Endothelial cell of umbilical vein (primary cell): ENCODE measurements at regions not wholly inside any gene's neighbourhood (a gene's known extent, or its start where the extent isn't known, plus 50 kb on each side); places are given as distances from the start of the nearest gene placed in this dataset.

ENCODE experiments used
- BruUV-seq: library from RNA; stranded (reverse); fragments of 400-500 nt; replicated peaks from 2 replicates; lab custom pipeline; 2021; lab: Mats Ljungman, UMichigan
- CTCF ChIA-PET: fragments of 300-600, 350-600 bp; sonication (Branson Sonifier 250); formaldehyde crosslinking; loops from one replicate; lab custom pipeline; 2021; ENCODE audit warnings: antibody characterized with exemption, inconsistent platforms; lab: Charles Lee
- POLR2A ChIA-PET: fragments of 300-600, 350-600 bp; sonication (Branson Sonifier 250); formaldehyde crosslinking; loops from one replicate; lab custom pipeline; 2021; ENCODE audit warnings: antibody characterized with exemption, inconsistent platforms; lab: Charles Lee
- DNase-seq: peaks from one replicate; pipeline ENCODE4 v3.0.0-alpha.2; 2011; ENCODE audit warnings: low read depth, low spot score
- FAIRE-seq: peaks from 2 replicates; lab custom pipeline; 2011; peaks lifted over from hg19 to GRCh38; lab: Jason Lieb, UNC
- H2AFZ ChIP-seq: 2 replicates; pipeline ENCODE4 v1.6.0; 2012; ENCODE audit warnings: low read depth, low read length, control low read depth, inconsistent platforms
- H3K27ac ChIP-seq: 2 replicates; pipeline ENCODE4 v1.5.1; 2011; ENCODE audit warnings: low read depth, mild to moderate bottlenecking, control low read depth, low read length, moderate library complexity; ENCODE audit not compliant: insufficient read depth
- H3K27me3 ChIP-seq, 2 experiments: 2 replicates each; pipeline versions ENCODE4 v1.6.0 to v1.6.1; 2011; ENCODE audit warnings: low read length in 2 of 2, mixed read lengths in 1 of 2; ENCODE audit not compliant: control insufficient read depth in 2 of 2, insufficient read depth in 2 of 2
- H3K36me3 ChIP-seq, 2 experiments: 2 replicates in 1 of 2; 3 replicates in 1 of 2; pipeline ENCODE4 v1.5.1; 2011; ENCODE audit warnings: low read length in 2 of 2, mild to moderate bottlenecking in 1 of 2, moderate library complexity in 1 of 2; ENCODE audit not compliant: control insufficient read depth in 2 of 2, insufficient read depth in 2 of 2; ENCODE audit errors: extremely low read depth in 1 of 2
- H3K4me1 ChIP-seq: 3 replicates; pipeline ENCODE4 v1.5.1; 2011; ENCODE audit warnings: mild to moderate bottlenecking, low read length; ENCODE audit not compliant: control insufficient read depth, insufficient read depth; ENCODE audit errors: extremely low read depth
- H3K4me2 ChIP-seq: 2 replicates; pipeline ENCODE4 v1.6.1; 2011; ENCODE audit warnings: low read length, control low read depth, mixed read lengths; ENCODE audit not compliant: insufficient read depth
- H3K4me3 ChIP-seq, 3 experiments: fragments of 200-600 bp in 1 of 3; sonication (generic), shearing (Covaris generic) in 1 of 3; replicated peaks in 1 of 3; 2 replicates each; pipeline ENCODE4 v1.5.1; 2011 to 2016; ENCODE audit warnings: control low read depth in 3 of 3, low read length in 3 of 3, mild to moderate bottlenecking in 2 of 3, inconsistent platforms in 1 of 3, low read depth in 1 of 3, moderate library complexity in 1 of 3; ENCODE audit not compliant: insufficient read depth in 1 of 3
- H3K79me2 ChIP-seq: 2 replicates; pipeline ENCODE4 v1.6.0; 2012; ENCODE audit warnings: low read length, inconsistent platforms; ENCODE audit not compliant: control insufficient read depth, insufficient read depth
- H3K9ac ChIP-seq: replicated peaks from 2 replicates; pipeline ENCODE3; 2011; ENCODE audit warnings: low read length, control low read depth; ENCODE audit not compliant: insufficient read depth; ENCODE audit errors: extremely low read depth
- H3K9me1 ChIP-seq: replicated peaks from 3 replicates; pipeline ENCODE4 v1.6.0; 2011; ENCODE audit warnings: mild to moderate bottlenecking, low read length; ENCODE audit not compliant: control insufficient read depth, insufficient read depth; ENCODE audit errors: extremely low read depth
- H3K9me3 ChIP-seq: replicated peaks from 2 replicates; pipeline ENCODE4 v1.5.1; 2012; ENCODE audit warnings: low read length, inconsistent platforms; ENCODE audit not compliant: control insufficient read depth, insufficient read depth
- H4K20me1 ChIP-seq: replicated peaks from 2 replicates; pipeline ENCODE3; 2011; ENCODE audit warnings: mild to moderate bottlenecking, low read length; ENCODE audit not compliant: control insufficient read depth, insufficient read depth; ENCODE audit errors: extremely low read depth
- CTCF ChIP-seq, 2 donors: IDR thresholded peaks; 1 replicate in 1 of 2; 2 replicates in 1 of 2; pipeline ENCODE4 v1.5.1; 2011; ENCODE audit warnings: low read length in 2 of 2, mild to moderate bottlenecking in 2 of 2, moderate library complexity in 2 of 2, control low read depth in 1 of 2, inconsistent platforms in 1 of 2, low read depth in 1 of 2; ENCODE audit not compliant: insufficient read depth in 1 of 2; ENCODE audit errors: extremely low read depth in 1 of 2
- EZH2 ChIP-seq: IDR thresholded peaks from 2 replicates; pipeline ENCODE4 v1.6.1; 2012; ENCODE audit warnings: borderline replicate concordance, low read depth, mild to moderate bottlenecking, moderate library complexity, low read length, inconsistent platforms; ENCODE audit not compliant: severe bottlenecking
- FOS ChIP-seq: IDR thresholded peaks from 2 replicates; pipeline ENCODE4 v1.6.1; 2011; ENCODE audit warnings: mild to moderate bottlenecking, low read length, moderate library complexity, borderline replicate concordance; ENCODE audit not compliant: insufficient read depth
- GATA2 ChIP-seq: IDR thresholded peaks from 2 replicates; pipeline ENCODE4 v1.7.0; 2011; ENCODE audit warnings: low read depth, mild to moderate bottlenecking, moderate library complexity, mixed read lengths, low read length; ENCODE audit not compliant: insufficient read length, insufficient read depth
- JUN ChIP-seq: IDR thresholded peaks from 2 replicates; pipeline ENCODE4 v1.6.1; 2011; ENCODE audit warnings: borderline replicate concordance, low read depth; ENCODE audit not compliant: insufficient read length, insufficient read depth
- MAX ChIP-seq: IDR thresholded peaks from 2 replicates; pipeline ENCODE4 v1.6.1; 2011; ENCODE audit not compliant: insufficient read depth, insufficient read length
- MYC ChIP-seq: IDR thresholded peaks from one replicate; pipeline ENCODE4 v1.6.1; 2011; ENCODE audit warnings: mild to moderate bottlenecking, low read depth, low read length
- POLR2A ChIP-seq: IDR thresholded peaks from 2 replicates; pipeline ENCODE4 v1.6.1; 2012; ENCODE audit warnings: low read depth, mild to moderate bottlenecking, control low read depth, low read length
- POLR2AphosphoS5 ChIP-seq: IDR thresholded peaks from 2 replicates; pipeline ENCODE4 v1.6.1; 2012; ENCODE audit warnings: low read depth, mild to moderate bottlenecking, control low read depth, low read length, moderate library complexity; ENCODE audit not compliant: insufficient read depth
- dilution Hi-C: fragments of 300-500 bp; cut with MboI; formaldehyde crosslinking; loops from one replicate; pipeline ENCODE4 v1.15.0; 2019; ENCODE audit warnings: low sequenced_read_pairs; ENCODE audit not compliant: extremely low pct_ligation_motif_present
- intact Hi-C: fragments of 100-400 bp; cut with micrococcal nuclease; formaldehyde crosslinking; loops from one replicate; pipeline ENCODE4 v1.10.0; 2022

- Histone ChIP-seq H3K36me3 (no peaks in the 10 kb centered on the region), H3K4me3 (no peak overlapping the region), H3K79me2 (no peaks in the 10 kb centered on the region), H3K4me2 (no peak overlapping the region), H3K9me1 (no peaks in the 10 kb centered on the region), H3K27ac (no peak overlapping the region), H4K20me1 (no peaks in the 10 kb centered on the region), H2AFZ (no peak overlapping the region), H3K4me1 (no peaks in the 10 kb centered on the region), H3K9ac (no peak overlapping the region), H3K27me3 (no peaks in the 10 kb centered on the region), H3K9me3 (no peaks in the 10 kb centered on the region)
- dilution Hi-C loops = no loop called here
- BruUV-seq = no TSS peak
- CTCF ChIA-PET = no interaction called here
- POLR2A ChIA-PET = no interaction called here
- TF ChIP-seq POLR2AphosphoS5 (no peak), POLR2A (no peak), MAX (no peak), FOS (no peak), GATA2 (no peak), EZH2 (no peak)
- no peak for FAIRE-seq
- intact Hi-C loops = no loop called here
- DNase-seq = no peak
Measured at GRCh38 chr12:58074259-58074658, 132.9 kb downstream of the ATP23 start.

- dilution Hi-C loops (no loop called here), intact Hi-C loops (no loop called here)
- TF ChIP-seq EZH2 = no peak
- no peak for TF ChIP-seq POLR2A
- TF ChIP-seq MYC = no peak
- no peak for TF ChIP-seq JUN
- no peak for TF ChIP-seq POLR2AphosphoS5
- TF ChIP-seq CTCF (IDR thresholded peaks at IDR 0.05; ENCODE audit: extremely low read depth in 1 of 2, insufficient read depth in 1 of 2, low read depth in 1 of 2, low read length in 2 of 2) = no peak
- TF ChIP-seq GATA2 = no peak
- no peak for TF ChIP-seq FOS
- no peak for TF ChIP-seq MAX
- FAIRE-seq (no peak), DNase-seq (no peak)
- Histone ChIP-seq H3K27me3 (peaks cover 0 to 2% of the 10 kb centered on the region in 2 experiments), H3K4me2 (no peak overlapping the region), H3K9me3 (no peaks in the 10 kb centered on the region), H3K4me3 (no peak overlapping the region), H3K27ac (no peak overlapping the region), H3K9me1 (no peaks in the 10 kb centered on the region), H3K36me3 (no peaks in the 10 kb centered on the region), H4K20me1 (no peaks in the 10 kb centered on the region), H2AFZ (no peak overlapping the region), H3K4me1 (no peaks in the 10 kb centered on the region), H3K79me2 (no peaks in the 10 kb centered on the region), H3K9ac (no peak overlapping the region)
- no TSS peak for BruUV-seq
- POLR2A ChIA-PET = no interaction called here
- CTCF ChIA-PET = interaction anchor here (0.6 kb wide), 1 partner anchor 58 kb away, joined by 3 read pairs; no protein-coding TSS in a partner anchor
Measured at GRCh38 chr12:58079806-58080205, 138.4 kb downstream of the ATP23 start.
